ENCODE measurements at regions not wholly inside any gene's neighbourhood (a gene's known extent, or its start where the extent isn't known, plus 50 kb on each side); places are given as distances from the start of the nearest gene placed in this dataset.

GRCh38 chr3:168533600-168533999 lies 437.9 kb upstream of the GOLIM4 start:
- Histone ChIP-seq H3K4me3 (ENCODE audit: low read depth in 1 of 5, low read length in 5 of 5) (no peak overlapping the region), H3K27me3 (ENCODE audit: control insufficient read depth in 5 of 5, insufficient read depth in 4 of 5, low read length in 5 of 5) (no peaks in the 10 kb centered on the region), H3K36me3 (ENCODE audit: control insufficient read depth in 5 of 5, insufficient read depth in 5 of 5, low read length in 5 of 5) (no peaks in the 10 kb centered on the region), H3K9me3 (ENCODE audit: control insufficient read depth in 5 of 5, low read length in 5 of 5) (peaks cover 0 to 4% (median 0%) of the 10 kb centered on the region in 5 donors), H3K27ac (ENCODE audit: low read depth, low read length) (no peak overlapping the region), H3K4me1 (ENCODE audit: control insufficient read depth in 5 of 5, insufficient read depth in 5 of 5, low read length in 5 of 5) (no peaks in the 10 kb centered on the region), H3K9ac (ENCODE audit: low read length in 5 of 5) (no peak overlapping the region)

- Histone ChIP-seq H3K27ac (ENCODE audit: low read depth, low read length) (no peak overlapping the region), H3K36me3 (ENCODE audit: control insufficient read depth in 5 of 5, insufficient read depth in 5 of 5, low read length in 5 of 5) (no peaks in the 10 kb centered on the region), H3K9ac (ENCODE audit: low read length in 5 of 5) (no peak overlapping the region), H3K9me3 (ENCODE audit: control insufficient read depth in 5 of 5, low read length in 5 of 5) (peaks cover 0 to 4% (median 0%) of the 10 kb centered on the region in 5 donors), H3K4me3 (ENCODE audit: low read depth in 1 of 5, low read length in 5 of 5) (no peak overlapping the region), H3K27me3 (ENCODE audit: control insufficient read depth in 5 of 5, insufficient read depth in 4 of 5, low read length in 5 of 5) (no peaks in the 10 kb centered on the region), H3K4me1 (ENCODE audit: control insufficient read depth in 5 of 5, insufficient read depth in 5 of 5, low read length in 5 of 5) (no peaks in the 10 kb centered on the region)
These were observed 436.4 kb upstream of the GOLIM4 start for GRCh38 chr3:168532135-168532534.

- Histone ChIP-seq H3K27ac (ENCODE audit: low read depth, low read length) (no peak overlapping the region), H3K27me3 (ENCODE audit: control insufficient read depth in 5 of 5, insufficient read depth in 4 of 5, low read length in 5 of 5) (no peaks in the 10 kb centered on the region), H3K9me3 (ENCODE audit: control insufficient read depth in 5 of 5, low read length in 5 of 5) (peaks cover 0 to 4% (median 0%) of the 10 kb centered on the region in 5 donors), H3K36me3 (ENCODE audit: control insufficient read depth in 5 of 5, insufficient read depth in 5 of 5, low read length in 5 of 5) (no peaks in the 10 kb centered on the region), H3K9ac (ENCODE audit: low read length in 5 of 5) (no peak overlapping the region), H3K4me3 (ENCODE audit: low read depth in 1 of 5, low read length in 5 of 5) (no peak overlapping the region), H3K4me1 (ENCODE audit: control insufficient read depth in 5 of 5, insufficient read depth in 5 of 5, low read length in 5 of 5) (no peaks in the 10 kb centered on the region)
These were observed 435.4 kb upstream of the GOLIM4 start for GRCh38 chr3:168531116-168531515.

- Histone ChIP-seq H3K27ac (ENCODE audit: low read depth, low read length) (no peak overlapping the region), H3K9ac (ENCODE audit: low read length in 5 of 5) (no peak overlapping the region), H3K4me3 (ENCODE audit: low read depth in 1 of 5, low read length in 5 of 5) (no peak overlapping the region), H3K9me3 (ENCODE audit: control insufficient read depth in 5 of 5, low read length in 5 of 5) (no peaks in the 10 kb centered on the region), H3K4me1 (ENCODE audit: control insufficient read depth in 5 of 5, insufficient read depth in 5 of 5, low read length in 5 of 5) (no peaks in the 10 kb centered on the region), H3K27me3 (ENCODE audit: control insufficient read depth in 5 of 5, insufficient read depth in 4 of 5, low read length in 5 of 5) (no peaks in the 10 kb centered on the region), H3K36me3 (ENCODE audit: control insufficient read depth in 5 of 5, insufficient read depth in 5 of 5, low read length in 5 of 5) (no peaks in the 10 kb centered on the region)
These were observed 428.4 kb upstream of the GOLIM4 start for GRCh38 chr3:168524129-168524528.

GRCh38 chr3:168517249-168518071 lies 421.7 kb upstream of the GOLIM4 start:
- no peak overlapping the region for H3K27ac ChIP-seq (ENCODE audit: low read depth, low read length)
- no peak overlapping the region for H3K9ac ChIP-seq (ENCODE audit: low read length in 5 of 5)
- no peaks in the 10 kb centered on the region for H3K27me3 ChIP-seq (ENCODE audit: control insufficient read depth in 5 of 5, insufficient read depth in 4 of 5, low read length in 5 of 5)
- H3K4me3 ChIP-seq (ENCODE audit: low read depth in 1 of 5, low read length in 5 of 5), result no peak overlapping the region
- H3K4me1 ChIP-seq (ENCODE audit: control insufficient read depth in 5 of 5, insufficient read depth in 5 of 5, low read length in 5 of 5), result no peaks in the 10 kb centered on the region
- no peaks in the 10 kb centered on the region for H3K36me3 ChIP-seq (ENCODE audit: control insufficient read depth in 5 of 5, insufficient read depth in 5 of 5, low read length in 5 of 5)
- no peaks in the 10 kb centered on the region for H3K9me3 ChIP-seq (ENCODE audit: control insufficient read depth in 5 of 5, low read length in 5 of 5)

GRCh38 chr3:168514252-168514651 lies 418.5 kb upstream of the GOLIM4 start:
- no peaks in the 10 kb centered on the region for H3K36me3 ChIP-seq (ENCODE audit: control insufficient read depth in 5 of 5, insufficient read depth in 5 of 5, low read length in 5 of 5)

GRCh38 chr3:168512802-168513201 lies 417.1 kb upstream of the GOLIM4 start:
- Histone ChIP-seq H3K4me3 (ENCODE audit: low read depth in 1 of 5, low read length in 5 of 5) (no peak overlapping the region), H3K27ac (ENCODE audit: low read depth, low read length) (no peak overlapping the region), H3K4me1 (ENCODE audit: control insufficient read depth in 5 of 5, insufficient read depth in 5 of 5, low read length in 5 of 5) (no peaks in the 10 kb centered on the region), H3K9ac (ENCODE audit: low read length in 5 of 5) (no peak overlapping the region), H3K9me3 (ENCODE audit: control insufficient read depth in 5 of 5, low read length in 5 of 5) (no peaks in the 10 kb centered on the region), H3K27me3 (ENCODE audit: control insufficient read depth in 5 of 5, insufficient read depth in 4 of 5, low read length in 5 of 5) (no peaks in the 10 kb centered on the region), H3K36me3 (ENCODE audit: control insufficient read depth in 5 of 5, insufficient read depth in 5 of 5, low read length in 5 of 5) (no peaks in the 10 kb centered on the region)

More at GRCh38 chr3:168514252-168514651, 418.5 kb upstream of the GOLIM4 start:
- Histone ChIP-seq H3K27me3 (ENCODE audit: control insufficient read depth in 5 of 5, insufficient read depth in 4 of 5, low read length in 5 of 5) (no peaks in the 10 kb centered on the region), H3K4me1 (ENCODE audit: control insufficient read depth in 5 of 5, insufficient read depth in 5 of 5, low read length in 5 of 5) (no peaks in the 10 kb centered on the region), H3K27ac (ENCODE audit: low read depth, low read length) (no peak overlapping the region), H3K9me3 (ENCODE audit: control insufficient read depth in 5 of 5, low read length in 5 of 5) (no peaks in the 10 kb centered on the region), H3K4me3 (ENCODE audit: low read depth in 1 of 5, low read length in 5 of 5) (no peak overlapping the region), H3K9ac (ENCODE audit: low read length in 5 of 5) (no peak overlapping the region)

GRCh38 chr3:168511428-168512014 lies 415.8 kb upstream of the GOLIM4 start:
- Histone ChIP-seq H3K9ac (ENCODE audit: low read length in 5 of 5) (no peak overlapping the region), H3K36me3 (ENCODE audit: control insufficient read depth in 5 of 5, insufficient read depth in 5 of 5, low read length in 5 of 5) (no peaks in the 10 kb centered on the region), H3K4me3 (ENCODE audit: low read depth in 1 of 5, low read length in 5 of 5) (no peak overlapping the region), H3K27ac (ENCODE audit: low read depth, low read length) (no peak overlapping the region), H3K9me3 (ENCODE audit: control insufficient read depth in 5 of 5, low read length in 5 of 5) (no peaks in the 10 kb centered on the region), H3K27me3 (ENCODE audit: control insufficient read depth in 5 of 5, insufficient read depth in 4 of 5, low read length in 5 of 5) (no peaks in the 10 kb centered on the region), H3K4me1 (ENCODE audit: control insufficient read depth in 5 of 5, insufficient read depth in 5 of 5, low read length in 5 of 5) (no peaks in the 10 kb centered on the region)

GRCh38 chr3:168506589-168506988 lies 410.9 kb upstream of the GOLIM4 start:
- Histone ChIP-seq H3K4me1 (ENCODE audit: control insufficient read depth in 5 of 5, insufficient read depth in 5 of 5, low read length in 5 of 5) (peaks cover 0 to 5% (median 0%) of the 10 kb centered on the region in 5 donors), H3K27ac (ENCODE audit: low read depth, low read length) (no peak overlapping the region), H3K9ac (ENCODE audit: low read length in 5 of 5) (no peak overlapping the region), H3K27me3 (ENCODE audit: control insufficient read depth in 5 of 5, insufficient read depth in 4 of 5, low read length in 5 of 5) (no peaks in the 10 kb centered on the region), H3K36me3 (ENCODE audit: control insufficient read depth in 5 of 5, insufficient read depth in 5 of 5, low read length in 5 of 5) (no peaks in the 10 kb centered on the region), H3K4me3 (ENCODE audit: low read depth in 1 of 5, low read length in 5 of 5) (no peak overlapping the region), H3K9me3 (ENCODE audit: control insufficient read depth in 5 of 5, low read length in 5 of 5) (no peaks in the 10 kb centered on the region)

GRCh38 chr3:168501570-168501969 lies 405.8 kb upstream of the GOLIM4 start:
- Histone ChIP-seq H3K27me3 (ENCODE audit: control insufficient read depth in 5 of 5, insufficient read depth in 4 of 5, low read length in 5 of 5) (no peaks in the 10 kb centered on the region), H3K27ac (ENCODE audit: low read depth, low read length) (no peak overlapping the region), H3K9ac (ENCODE audit: low read length in 5 of 5) (no peak overlapping the region), H3K36me3 (ENCODE audit: control insufficient read depth in 5 of 5, insufficient read depth in 5 of 5, low read length in 5 of 5) (no peaks in the 10 kb centered on the region), H3K9me3 (ENCODE audit: control insufficient read depth in 5 of 5, low read length in 5 of 5) (no peaks in the 10 kb centered on the region), H3K4me3 (ENCODE audit: low read depth in 1 of 5, low read length in 5 of 5) (no peak overlapping the region), H3K4me1 (ENCODE audit: control insufficient read depth in 5 of 5, insufficient read depth in 5 of 5, low read length in 5 of 5) (peaks cover 0 to 9% (median 0%) of the 10 kb centered on the region in 5 donors)
